ENCODE measurements at regions not wholly inside any gene's neighbourhood (a gene's known extent, or its start where the extent isn't known, plus 50 kb on each side); places are given as distances from the start of the nearest gene placed in this dataset.

- no peaks in the 10 kb centered on the region for H3K27me3 Mint-ChIP-seq
Measured at GRCh38 chr12:20270557-20270956, 97.8 kb upstream of the PDE3A start.

GRCh38 chr12:20272161-20272560, 96.2 kb upstream of the PDE3A start:
- H3K27me3 ChIP-seq (ENCODE audit: control insufficient read depth, insufficient read depth, low read length): no peaks in the 10 kb centered on the region
- no peak overlapping the region for H3K27ac Mint-ChIP-seq
- peaks cover 0 to 4% (median 0%) of the 10 kb centered on the region in 7 donors for H3K9me3 Mint-ChIP-seq
- DNase-seq (no peak), ATAC-seq (ENCODE audit: low read depth in 2 of 2) (no peak)
- no peak overlapping the region for H3K4me3 Mint-ChIP-seq
- no peak overlapping the region for H3K27ac ChIP-seq (ENCODE audit: insufficient read depth, low read length, poor library complexity, severe bottlenecking)
- no peaks in the 10 kb centered on the region for H3K27me3 Mint-ChIP-seq
- H3K4me1 Mint-ChIP-seq: no peaks in the 10 kb centered on the region
- H3K4me1 ChIP-seq (ENCODE audit: control insufficient read depth, insufficient read depth, low read length, poor library complexity, severe bottlenecking): no peaks in the 10 kb centered on the region
- H3K4me3 ChIP-seq (ENCODE audit: low read depth, low read length): no peak overlapping the region
- H3K9me3 ChIP-seq (ENCODE audit: control insufficient read depth in 2 of 2, low read length in 2 of 2): no peaks in the 10 kb centered on the region
- no peaks in the 10 kb centered on the region for H3K36me3 ChIP-seq (ENCODE audit: control insufficient read depth, insufficient read depth, low read length)
- H3K36me3 Mint-ChIP-seq: no peaks in the 10 kb centered on the region

More at GRCh38 chr12:20270557-20270956, 97.8 kb upstream of the PDE3A start:
- DNase-seq (no peak), ATAC-seq (ENCODE audit: low read depth in 2 of 2) (no peak)
- no peak overlapping the region for H3K27ac ChIP-seq (ENCODE audit: insufficient read depth, low read length, poor library complexity, severe bottlenecking)
- no peak overlapping the region for H3K27ac Mint-ChIP-seq
- H3K4me1 ChIP-seq (ENCODE audit: control insufficient read depth, insufficient read depth, low read length, poor library complexity, severe bottlenecking): no peaks in the 10 kb centered on the region
- no peaks in the 10 kb centered on the region for H3K9me3 ChIP-seq (ENCODE audit: control insufficient read depth in 2 of 2, low read length in 2 of 2)
- no peaks in the 10 kb centered on the region for H3K36me3 ChIP-seq (ENCODE audit: control insufficient read depth, insufficient read depth, low read length)
- H3K4me3 ChIP-seq (ENCODE audit: low read depth, low read length): no peak overlapping the region
- H3K36me3 Mint-ChIP-seq: no peaks in the 10 kb centered on the region
- no peaks in the 10 kb centered on the region for H3K4me1 Mint-ChIP-seq
- H3K27me3 ChIP-seq (ENCODE audit: control insufficient read depth, insufficient read depth, low read length): no peaks in the 10 kb centered on the region
- H3K9me3 Mint-ChIP-seq: peaks cover 0 to 4% (median 0%) of the 10 kb centered on the region in 7 donors
- H3K4me3 Mint-ChIP-seq: no peak overlapping the region

GRCh38 chr12:20272801-20273200, 95.5 kb upstream of the PDE3A start:
- no peak overlapping the region for H3K4me3 Mint-ChIP-seq
- H3K27ac ChIP-seq (ENCODE audit: insufficient read depth, low read length, poor library complexity, severe bottlenecking): no peak overlapping the region
- no peaks in the 10 kb centered on the region for H3K4me1 Mint-ChIP-seq

GRCh38 chr12:20274008-20274407, 94.3 kb upstream of the PDE3A start:
- no peaks in the 10 kb centered on the region for H3K27me3 Mint-ChIP-seq
- ATAC-seq (ENCODE audit: low read depth in 2 of 2): no peak

More at GRCh38 chr12:20272801-20273200, 95.5 kb upstream of the PDE3A start:
- Histone ChIP-seq H3K4me3 (ENCODE audit: low read depth, low read length) (no peak overlapping the region), H3K27me3 (ENCODE audit: control insufficient read depth, insufficient read depth, low read length) (no peaks in the 10 kb centered on the region), H3K4me1 (ENCODE audit: control insufficient read depth, insufficient read depth, low read length, poor library complexity, severe bottlenecking) (no peaks in the 10 kb centered on the region), H3K36me3 (ENCODE audit: control insufficient read depth, insufficient read depth, low read length) (no peaks in the 10 kb centered on the region), H3K9me3 (ENCODE audit: control insufficient read depth in 2 of 2, low read length in 2 of 2) (no peaks in the 10 kb centered on the region)
- Mint-ChIP-seq H3K27ac (no peak overlapping the region), H3K27me3 (no peaks in the 10 kb centered on the region), H3K36me3 (no peaks in the 10 kb centered on the region), H3K9me3 (peaks cover 0 to 4% (median 0%) of the 10 kb centered on the region in 7 donors)
- ATAC-seq (ENCODE audit: low read depth in 2 of 2) (no peak), DNase-seq (no peak)

GRCh38 chr12:20278276-20278675, 90.1 kb upstream of the PDE3A start:
- H3K9me3 ChIP-seq (ENCODE audit: control insufficient read depth in 2 of 2, low read length in 2 of 2): no peaks in the 10 kb centered on the region
- no peak overlapping the region for H3K4me3 ChIP-seq (ENCODE audit: low read depth, low read length)
- H3K36me3 Mint-ChIP-seq: no peaks in the 10 kb centered on the region
- no peaks in the 10 kb centered on the region for H3K36me3 ChIP-seq (ENCODE audit: control insufficient read depth, insufficient read depth, low read length)
- peaks cover 0 to 1% (median 0%) of the 10 kb centered on the region in 7 donors for H3K9me3 Mint-ChIP-seq
- no peaks in the 10 kb centered on the region for H3K4me1 ChIP-seq (ENCODE audit: control insufficient read depth, insufficient read depth, low read length, poor library complexity, severe bottlenecking)
- no peak overlapping the region for H3K27ac Mint-ChIP-seq
- no peak for ATAC-seq (ENCODE audit: low read depth in 2 of 2)
- DNase-seq: no peak
- no peak overlapping the region for H3K4me3 Mint-ChIP-seq
- no peaks in the 10 kb centered on the region for H3K27me3 Mint-ChIP-seq
- H3K27ac ChIP-seq (ENCODE audit: insufficient read depth, low read length, poor library complexity, severe bottlenecking): no peak overlapping the region
- no peaks in the 10 kb centered on the region for H3K4me1 Mint-ChIP-seq
- H3K27me3 ChIP-seq (ENCODE audit: control insufficient read depth, insufficient read depth, low read length): no peaks in the 10 kb centered on the region

More at GRCh38 chr12:20274008-20274407, 94.3 kb upstream of the PDE3A start:
- Mint-ChIP-seq H3K27ac (no peak overlapping the region), H3K4me1 (no peaks in the 10 kb centered on the region), H3K4me3 (no peak overlapping the region), H3K36me3 (no peaks in the 10 kb centered on the region), H3K9me3 (peaks cover 0 to 4% (median 0%) of the 10 kb centered on the region in 7 donors)
- Histone ChIP-seq H3K36me3 (ENCODE audit: control insufficient read depth, insufficient read depth, low read length) (no peaks in the 10 kb centered on the region), H3K4me3 (ENCODE audit: low read depth, low read length) (no peak overlapping the region), H3K9me3 (ENCODE audit: control insufficient read depth in 2 of 2, low read length in 2 of 2) (no peaks in the 10 kb centered on the region), H3K27ac (ENCODE audit: insufficient read depth, low read length, poor library complexity, severe bottlenecking) (no peak overlapping the region), H3K27me3 (ENCODE audit: control insufficient read depth, insufficient read depth, low read length) (no peaks in the 10 kb centered on the region), H3K4me1 (ENCODE audit: control insufficient read depth, insufficient read depth, low read length, poor library complexity, severe bottlenecking) (no peaks in the 10 kb centered on the region)
- DNase-seq: no peak

GRCh38 chr12:20280515-20280914, 87.8 kb upstream of the PDE3A start:
- Histone ChIP-seq H3K4me3 (ENCODE audit: low read depth, low read length) (no peak overlapping the region), H3K4me1 (ENCODE audit: control insufficient read depth, insufficient read depth, low read length, poor library complexity, severe bottlenecking) (no peaks in the 10 kb centered on the region), H3K27me3 (ENCODE audit: control insufficient read depth, insufficient read depth, low read length) (no peaks in the 10 kb centered on the region), H3K36me3 (ENCODE audit: control insufficient read depth, insufficient read depth, low read length) (no peaks in the 10 kb centered on the region), H3K9me3 (ENCODE audit: control insufficient read depth in 2 of 2, low read length in 2 of 2) (no peaks in the 10 kb centered on the region), H3K27ac (ENCODE audit: insufficient read depth, low read length, poor library complexity, severe bottlenecking) (no peak overlapping the region)
- H3K36me3 Mint-ChIP-seq: no peaks in the 10 kb centered on the region
- peaks cover 0 to 4% (median 0%) of the 10 kb centered on the region in 7 donors for H3K9me3 Mint-ChIP-seq
- no peaks in the 10 kb centered on the region for H3K27me3 Mint-ChIP-seq
- H3K27ac Mint-ChIP-seq: no peak overlapping the region
- H3K4me3 Mint-ChIP-seq: no peak overlapping the region
- DNase-seq: no peak
- no peak for ATAC-seq (ENCODE audit: low read depth in 2 of 2)
- H3K4me1 Mint-ChIP-seq: no peaks in the 10 kb centered on the region

- Mint-ChIP-seq H3K4me3 (no peak overlapping the region), H3K27ac (no peak overlapping the region), H3K9me3 (peaks cover 0 to 7% (median 4%) of the 10 kb centered on the region in 7 donors), H3K27me3 (no peaks in the 10 kb centered on the region), H3K4me1 (no peaks in the 10 kb centered on the region), H3K36me3 (no peaks in the 10 kb centered on the region)
- no peaks in the 10 kb centered on the region for H3K27me3 ChIP-seq (ENCODE audit: control insufficient read depth, insufficient read depth, low read length)
- no peaks in the 10 kb centered on the region for H3K9me3 ChIP-seq (ENCODE audit: control insufficient read depth in 2 of 2, low read length in 2 of 2)
- H3K27ac ChIP-seq (ENCODE audit: insufficient read depth, low read length, poor library complexity, severe bottlenecking): no peak overlapping the region
- DNase-seq (no peak), ATAC-seq (ENCODE audit: low read depth in 2 of 2) (no peak)
- H3K4me3 ChIP-seq (ENCODE audit: low read depth, low read length): no peak overlapping the region
- no peaks in the 10 kb centered on the region for H3K4me1 ChIP-seq (ENCODE audit: control insufficient read depth, insufficient read depth, low read length, poor library complexity, severe bottlenecking)
- H3K36me3 ChIP-seq (ENCODE audit: control insufficient read depth, insufficient read depth, low read length): no peaks in the 10 kb centered on the region
Measured at GRCh38 chr12:20282401-20282800, 85.9 kb upstream of the PDE3A start.

GRCh38 chr12:20283482-20283881, 84.9 kb upstream of the PDE3A start:
- H3K4me1 Mint-ChIP-seq: no peaks in the 10 kb centered on the region

More at GRCh38 chr12:20283482-20283881, 84.9 kb upstream of the PDE3A start:
- Histone ChIP-seq H3K4me3 (ENCODE audit: low read depth, low read length) (no peak overlapping the region), H3K9me3 (ENCODE audit: control insufficient read depth in 2 of 2, low read length in 2 of 2) (no peaks in the 10 kb centered on the region), H3K36me3 (ENCODE audit: control insufficient read depth, insufficient read depth, low read length) (no peaks in the 10 kb centered on the region), H3K27me3 (ENCODE audit: control insufficient read depth, insufficient read depth, low read length) (no peaks in the 10 kb centered on the region), H3K4me1 (ENCODE audit: control insufficient read depth, insufficient read depth, low read length, poor library complexity, severe bottlenecking) (no peaks in the 10 kb centered on the region), H3K27ac (ENCODE audit: insufficient read depth, low read length, poor library complexity, severe bottlenecking) (no peak overlapping the region)
- H3K9me3 Mint-ChIP-seq: peaks cover 0 to 8% (median 5%) of the 10 kb centered on the region in 7 donors
- no peaks in the 10 kb centered on the region for H3K36me3 Mint-ChIP-seq
- ATAC-seq (ENCODE audit: low read depth in 2 of 2) (no peak), DNase-seq (no peak)
- H3K27ac Mint-ChIP-seq: no peak overlapping the region
- no peak overlapping the region for H3K4me3 Mint-ChIP-seq
- H3K27me3 Mint-ChIP-seq: no peaks in the 10 kb centered on the region

Measured in CD4-positive, CD25-positive, alpha-beta regulatory T cell (primary cell).